ENCODE measurements at regions not wholly inside any gene's neighbourhood (a gene's known extent, or its start where the extent isn't known, plus 50 kb on each side); places are given as distances from the start of the nearest gene placed in this dataset.

DNA sequence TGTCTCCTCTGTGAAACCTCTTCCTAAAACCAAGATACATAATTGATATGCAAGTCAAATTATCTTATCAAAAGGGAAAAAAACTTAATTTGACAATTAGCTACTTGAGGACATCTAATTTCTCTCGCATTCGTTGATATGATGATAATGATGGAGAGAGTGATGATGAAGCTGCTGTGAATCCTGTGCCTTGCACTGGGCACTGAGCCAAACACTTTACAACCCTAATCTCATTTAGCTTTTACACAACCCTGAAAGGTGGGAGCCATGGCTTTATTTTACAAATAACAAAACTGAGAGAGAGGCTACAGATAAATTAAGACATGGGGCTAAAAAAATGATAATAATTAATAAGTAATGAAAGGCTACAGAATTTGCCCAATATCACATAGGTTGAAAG lies 176.0 kb downstream of the NOC3L start:
- DNase-seq (ENCODE audit: low read depth, low spot score) (no peak), ATAC-seq (no peak)
- CTCF ChIA-PET: no interaction called here
- intact Hi-C loops (cut with micrococcal nuclease): no loop called here
- POLR2A ChIA-PET: no interaction called here
- H3K27ac ChIP-seq (ENCODE audit: low read depth, low read length): no peak overlapping the region
- no peaks in the 10 kb centered on the region for H3K36me3 ChIP-seq (ENCODE audit: control insufficient read depth in 1 of 2, insufficient read depth in 2 of 2, low read length in 2 of 2)
- H3K27me3 ChIP-seq (ENCODE audit: insufficient read depth, low read length): no peaks in the 10 kb centered on the region
- no peak overlapping the region for H2AFZ ChIP-seq (ENCODE audit: low read depth, low read length, poor library complexity, severe bottlenecking)
- TF ChIP-seq ELF1 (IDR thresholded peaks at IDR 0.05; ENCODE audit: borderline replicate concordance, low read depth) (no peak), SRF (IDR thresholded peaks at IDR 0.05; ENCODE audit: low read depth) (no peak), EZH2 (IDR thresholded peaks at IDR 0.05) (no peak), RAD21 (IDR thresholded peaks at IDR 0.05; ENCODE audit: low read depth) (no peak), YY1 (IDR thresholded peaks at IDR 0.05; ENCODE audit: extremely low read depth, insufficient replicate concordance, low read depth, low read length) (no peak)
- TF ChIP-seq, protein P1, sequence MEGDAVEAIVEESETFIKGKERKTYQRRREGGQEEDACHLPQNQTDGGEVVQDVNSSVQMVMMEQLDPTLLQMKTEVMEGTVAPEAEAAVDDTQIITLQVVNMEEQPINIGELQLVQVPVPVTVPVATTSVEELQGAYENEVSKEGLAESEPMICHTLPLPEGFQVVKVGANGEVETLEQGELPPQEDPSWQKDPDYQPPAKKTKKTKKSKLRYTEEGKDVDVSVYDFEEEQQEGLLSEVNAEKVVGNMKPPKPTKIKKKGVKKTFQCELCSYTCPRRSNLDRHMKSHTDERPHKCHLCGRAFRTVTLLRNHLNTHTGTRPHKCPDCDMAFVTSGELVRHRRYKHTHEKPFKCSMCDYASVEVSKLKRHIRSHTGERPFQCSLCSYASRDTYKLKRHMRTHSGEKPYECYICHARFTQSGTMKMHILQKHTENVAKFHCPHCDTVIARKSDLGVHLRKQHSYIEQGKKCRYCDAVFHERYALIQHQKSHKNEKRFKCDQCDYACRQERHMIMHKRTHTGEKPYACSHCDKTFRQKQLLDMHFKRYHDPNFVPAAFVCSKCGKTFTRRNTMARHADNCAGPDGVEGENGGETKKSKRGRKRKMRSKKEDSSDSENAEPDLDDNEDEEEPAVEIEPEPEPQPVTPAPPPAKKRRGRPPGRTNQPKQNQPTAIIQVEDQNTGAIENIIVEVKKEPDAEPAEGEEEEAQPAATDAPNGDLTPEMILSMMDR (IDR thresholded peaks at IDR 0.05 in 2 of 3, conservative IDR thresholded peaks at IDR 0.05 in 1 of 3; ENCODE audit: borderline replicate concordance in 1 of 3, insufficient read depth in 1 of 3, low read depth in 2 of 3, low read length in 2 of 3): no peak
- H3K9me3 ChIP-seq (ENCODE audit: control insufficient read depth in 1 of 2, insufficient read depth in 1 of 2, low read depth in 1 of 2, low read length in 2 of 2): no peaks in the 10 kb centered on the region
- H3K9ac ChIP-seq (ENCODE audit: low read length): no peak overlapping the region
- no peaks in the 10 kb centered on the region for H3K79me2 ChIP-seq (ENCODE audit: insufficient read depth, low read length)
- BruUV-seq (replicated peaks): no TSS peak
- H3K9me2 ChIP-seq (ENCODE audit: insufficient read depth): no peaks in the 10 kb centered on the region
- no peaks in the 10 kb centered on the region for H4K20me1 ChIP-seq (ENCODE audit: insufficient read depth)
- H3K4me1 ChIP-seq (ENCODE audit: control insufficient read depth in 1 of 2, insufficient read depth in 2 of 2, low read length in 2 of 2): peaks cover 0 to 6% of the 10 kb centered on the region in 2 experiments; a peak in 1 of 4 replicates
- RAD21 ChIA-PET (ENCODE audit: low non-redundant PET in 1 of 2, low total read pairs in 2 of 2, uncharacterized antibody in 2 of 2, unreplicated experiment in 2 of 2): no interaction called here
- no peak overlapping the region for H3K4me2 ChIP-seq (ENCODE audit: low read length)
- H3K4me3 ChIP-seq (replicated peaks in 1 of 2; ENCODE audit: low read depth in 1 of 2, low read length in 2 of 2): no peak overlapping the region

DNA sequence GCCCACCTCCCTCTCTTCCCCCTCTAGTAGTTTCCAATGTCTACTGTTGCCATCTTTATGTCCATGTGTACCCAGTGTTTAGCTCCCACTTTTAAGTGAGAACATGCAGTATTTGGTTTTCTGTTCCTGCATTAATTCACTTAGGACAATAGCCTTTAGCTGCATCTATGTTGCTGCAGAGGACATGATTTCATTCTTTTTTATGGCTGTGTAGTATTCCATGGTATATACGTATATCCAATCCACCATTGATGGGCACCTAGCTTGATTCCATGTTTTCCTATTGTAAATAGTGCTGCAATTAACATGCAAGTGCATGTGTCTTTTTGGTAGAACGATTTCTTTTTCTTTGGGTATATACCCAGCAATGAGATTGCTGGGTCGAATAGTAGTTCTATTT lies 170.4 kb downstream of the NOC3L start:
- H2AFZ ChIP-seq (ENCODE audit: low read depth, low read length, poor library complexity, severe bottlenecking): no peak overlapping the region
- DNase-seq (ENCODE audit: low read depth, low spot score) (no peak), ATAC-seq (no peak)
- H4K20me1 ChIP-seq (ENCODE audit: insufficient read depth): no peaks in the 10 kb centered on the region
- ChIA-PET CTCF (no interaction called here), RAD21 (ENCODE audit: low non-redundant PET in 1 of 2, low total read pairs in 2 of 2, uncharacterized antibody in 2 of 2, unreplicated experiment in 2 of 2) (no interaction called here), POLR2A (no interaction called here)
- H3K4me2 ChIP-seq (ENCODE audit: low read length): no peak overlapping the region
- no peak overlapping the region for H3K9ac ChIP-seq (ENCODE audit: low read length)
- no peaks in the 10 kb centered on the region for H3K27me3 ChIP-seq (ENCODE audit: insufficient read depth, low read length)
- no peaks in the 10 kb centered on the region for H3K79me2 ChIP-seq (ENCODE audit: insufficient read depth, low read length)
- no peak for TF ChIP-seq RAD21 (IDR thresholded peaks at IDR 0.05; ENCODE audit: low read depth)
- no peak for TF ChIP-seq YY1 (IDR thresholded peaks at IDR 0.05; ENCODE audit: extremely low read depth, insufficient replicate concordance, low read depth, low read length)
- TF ChIP-seq, protein P1 (IDR thresholded peaks at IDR 0.05 in 2 of 3, conservative IDR thresholded peaks at IDR 0.05 in 1 of 3; ENCODE audit: borderline replicate concordance in 1 of 3, insufficient read depth in 1 of 3, low read depth in 2 of 3, low read length in 2 of 3): no peak
- TF ChIP-seq CEBPB (IDR thresholded peaks at IDR 0.05; ENCODE audit: low read depth): no peak
- TF ChIP-seq, protein P2, sequence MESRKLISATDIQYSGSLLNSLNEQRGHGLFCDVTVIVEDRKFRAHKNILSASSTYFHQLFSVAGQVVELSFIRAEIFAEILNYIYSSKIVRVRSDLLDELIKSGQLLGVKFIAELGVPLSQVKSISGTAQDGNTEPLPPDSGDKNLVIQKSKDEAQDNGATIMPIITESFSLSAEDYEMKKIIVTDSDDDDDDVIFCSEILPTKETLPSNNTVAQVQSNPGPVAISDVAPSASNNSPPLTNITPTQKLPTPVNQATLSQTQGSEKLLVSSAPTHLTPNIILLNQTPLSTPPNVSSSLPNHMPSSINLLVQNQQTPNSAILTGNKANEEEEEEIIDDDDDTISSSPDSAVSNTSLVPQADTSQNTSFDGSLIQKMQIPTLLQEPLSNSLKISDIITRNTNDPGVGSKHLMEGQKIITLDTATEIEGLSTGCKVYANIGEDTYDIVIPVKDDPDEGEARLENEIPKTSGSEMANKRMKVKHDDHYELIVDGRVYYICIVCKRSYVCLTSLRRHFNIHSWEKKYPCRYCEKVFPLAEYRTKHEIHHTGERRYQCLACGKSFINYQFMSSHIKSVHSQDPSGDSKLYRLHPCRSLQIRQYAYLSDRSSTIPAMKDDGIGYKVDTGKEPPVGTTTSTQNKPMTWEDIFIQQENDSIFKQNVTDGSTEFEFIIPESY (IDR thresholded peaks at IDR 0.05; ENCODE audit: extremely low read depth, insufficient replicate concordance, low read length): no peak
- no peak for TF ChIP-seq ELF1 (IDR thresholded peaks at IDR 0.05; ENCODE audit: borderline replicate concordance, low read depth)
- TF ChIP-seq POLR2A (IDR thresholded peaks at IDR 0.05; ENCODE audit: borderline replicate concordance, extremely low read depth, insufficient read depth, insufficient read length): no peak
- TF ChIP-seq ZFX (IDR thresholded peaks at IDR 0.05): no peak
- H3K27ac ChIP-seq (ENCODE audit: low read depth, low read length): no peak overlapping the region
- BruUV-seq (replicated peaks): no TSS peak
- H3K9me2 ChIP-seq (ENCODE audit: insufficient read depth): no peaks in the 10 kb centered on the region
- H3K36me3 ChIP-seq (ENCODE audit: control insufficient read depth in 1 of 2, insufficient read depth in 2 of 2, low read length in 2 of 2): no peaks in the 10 kb centered on the region
- H3K4me1 ChIP-seq (ENCODE audit: control insufficient read depth in 1 of 2, insufficient read depth in 2 of 2, low read length in 2 of 2): no peaks in the 10 kb centered on the region
- intact Hi-C loops (cut with micrococcal nuclease): no loop called here
- H3K4me3 ChIP-seq (replicated peaks in 1 of 2; ENCODE audit: low read depth in 1 of 2, low read length in 2 of 2): no peak overlapping the region
- no peaks in the 10 kb centered on the region for H3K9me3 ChIP-seq (ENCODE audit: control insufficient read depth in 1 of 2, insufficient read depth in 1 of 2, low read depth in 1 of 2, low read length in 2 of 2)
